ENCODE measurements at regions not wholly inside any gene's neighbourhood (a gene's known extent, or its start where the extent isn't known, plus 50 kb on each side); places are given as distances from the start of the nearest gene placed in this dataset.

- TF ChIP-seq POLR2A (IDR thresholded peaks at IDR 0.05) (no peak), POLR2AphosphoS5 (IDR thresholded peaks at IDR 0.05) (no peak), EP300 (IDR thresholded peaks at IDR 0.05) (no peak)
- TF ChIP-seq, protein P1, sequence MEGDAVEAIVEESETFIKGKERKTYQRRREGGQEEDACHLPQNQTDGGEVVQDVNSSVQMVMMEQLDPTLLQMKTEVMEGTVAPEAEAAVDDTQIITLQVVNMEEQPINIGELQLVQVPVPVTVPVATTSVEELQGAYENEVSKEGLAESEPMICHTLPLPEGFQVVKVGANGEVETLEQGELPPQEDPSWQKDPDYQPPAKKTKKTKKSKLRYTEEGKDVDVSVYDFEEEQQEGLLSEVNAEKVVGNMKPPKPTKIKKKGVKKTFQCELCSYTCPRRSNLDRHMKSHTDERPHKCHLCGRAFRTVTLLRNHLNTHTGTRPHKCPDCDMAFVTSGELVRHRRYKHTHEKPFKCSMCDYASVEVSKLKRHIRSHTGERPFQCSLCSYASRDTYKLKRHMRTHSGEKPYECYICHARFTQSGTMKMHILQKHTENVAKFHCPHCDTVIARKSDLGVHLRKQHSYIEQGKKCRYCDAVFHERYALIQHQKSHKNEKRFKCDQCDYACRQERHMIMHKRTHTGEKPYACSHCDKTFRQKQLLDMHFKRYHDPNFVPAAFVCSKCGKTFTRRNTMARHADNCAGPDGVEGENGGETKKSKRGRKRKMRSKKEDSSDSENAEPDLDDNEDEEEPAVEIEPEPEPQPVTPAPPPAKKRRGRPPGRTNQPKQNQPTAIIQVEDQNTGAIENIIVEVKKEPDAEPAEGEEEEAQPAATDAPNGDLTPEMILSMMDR (IDR thresholded peaks at IDR 0.05): no peak
Observed at GRCh38 chr5:36438765-36439561, 137.3 kb upstream of the RANBP3L start.

Measured in stomach (tissue), 4 donors.